ENCODE measurements at regions not wholly inside any gene's neighbourhood (a gene's known extent, or its start where the extent isn't known, plus 50 kb on each side); places are given as distances from the start of the nearest gene placed in this dataset.
A peak's percentile ranks its signal among the peaks of the same experiment; 100 is the strongest.

DNA sequence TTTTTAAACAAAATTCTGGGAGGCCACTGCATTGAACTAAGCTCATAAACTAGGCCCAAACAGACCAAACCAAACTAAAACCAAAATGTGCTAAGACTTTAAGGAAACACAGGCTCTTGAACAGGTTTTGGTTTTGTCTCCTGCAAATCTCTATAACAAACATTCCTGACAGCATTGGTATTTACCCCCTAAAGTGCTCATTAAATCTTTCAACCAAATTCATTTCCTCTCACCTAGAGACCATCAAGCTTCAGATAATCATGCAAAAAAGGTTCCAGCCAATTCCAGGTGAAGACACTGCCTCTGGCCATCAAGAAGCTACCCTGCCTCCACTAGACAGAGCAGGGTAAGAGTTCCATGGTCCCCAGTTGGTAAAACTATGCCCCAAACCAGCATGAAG lies 951.2 kb upstream of the MIR17HG start:
- H3K4me1 ChIP-seq (replicated peaks; ENCODE audit: insufficient read depth), result no peaks in the 10 kb centered on the region
- H3K27me3 ChIP-seq (ENCODE audit: insufficient read depth, low read depth), result no peaks in the 10 kb centered on the region
- TF ChIP-seq EZH2 (IDR thresholded peaks at IDR 0.05; ENCODE audit: low read depth), result no peak
- TF ChIP-seq, protein P1, sequence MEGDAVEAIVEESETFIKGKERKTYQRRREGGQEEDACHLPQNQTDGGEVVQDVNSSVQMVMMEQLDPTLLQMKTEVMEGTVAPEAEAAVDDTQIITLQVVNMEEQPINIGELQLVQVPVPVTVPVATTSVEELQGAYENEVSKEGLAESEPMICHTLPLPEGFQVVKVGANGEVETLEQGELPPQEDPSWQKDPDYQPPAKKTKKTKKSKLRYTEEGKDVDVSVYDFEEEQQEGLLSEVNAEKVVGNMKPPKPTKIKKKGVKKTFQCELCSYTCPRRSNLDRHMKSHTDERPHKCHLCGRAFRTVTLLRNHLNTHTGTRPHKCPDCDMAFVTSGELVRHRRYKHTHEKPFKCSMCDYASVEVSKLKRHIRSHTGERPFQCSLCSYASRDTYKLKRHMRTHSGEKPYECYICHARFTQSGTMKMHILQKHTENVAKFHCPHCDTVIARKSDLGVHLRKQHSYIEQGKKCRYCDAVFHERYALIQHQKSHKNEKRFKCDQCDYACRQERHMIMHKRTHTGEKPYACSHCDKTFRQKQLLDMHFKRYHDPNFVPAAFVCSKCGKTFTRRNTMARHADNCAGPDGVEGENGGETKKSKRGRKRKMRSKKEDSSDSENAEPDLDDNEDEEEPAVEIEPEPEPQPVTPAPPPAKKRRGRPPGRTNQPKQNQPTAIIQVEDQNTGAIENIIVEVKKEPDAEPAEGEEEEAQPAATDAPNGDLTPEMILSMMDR (conservative IDR thresholded peaks at IDR 0.05), result no peak
- ChIA-PET POLR2A (ENCODE audit: unreplicated experiment) (no interaction called here), CTCF (no interaction called here)
- no peaks in the 10 kb centered on the region for H3F3A ChIP-seq (ENCODE audit: insufficient read depth, low read depth)
- no peaks in the 10 kb centered on the region for H4K20me1 ChIP-seq (ENCODE audit: insufficient read depth)
- no peaks in the 10 kb centered on the region for H3K36me3 ChIP-seq (ENCODE audit: low read depth)
- 0 out of 2 replicates have a peak overlapping the region, but pooled peaks have one; percentile 43 for H2AFZ ChIP-seq
- H3K79me2 ChIP-seq (ENCODE audit: low read depth), result no peaks in the 10 kb centered on the region
- DNase-seq, result no peak
- no peak overlapping the region for H3K27ac ChIP-seq
- no peaks in the 10 kb centered on the region for H3K9me3 ChIP-seq (ENCODE audit: insufficient read depth, low read depth)
- no peak overlapping the region for H3K4me3 ChIP-seq
- no peaks in the 10 kb centered on the region for H3K9me2 ChIP-seq (ENCODE audit: insufficient read depth)
- intact Hi-C loops (cut with micrococcal nuclease; ENCODE audit: unreplicated experiment), result no loop called here
- no peak overlapping the region for H3K4me2 ChIP-seq
- no TSS peak for BruUV-seq (replicated peaks)

DNA sequence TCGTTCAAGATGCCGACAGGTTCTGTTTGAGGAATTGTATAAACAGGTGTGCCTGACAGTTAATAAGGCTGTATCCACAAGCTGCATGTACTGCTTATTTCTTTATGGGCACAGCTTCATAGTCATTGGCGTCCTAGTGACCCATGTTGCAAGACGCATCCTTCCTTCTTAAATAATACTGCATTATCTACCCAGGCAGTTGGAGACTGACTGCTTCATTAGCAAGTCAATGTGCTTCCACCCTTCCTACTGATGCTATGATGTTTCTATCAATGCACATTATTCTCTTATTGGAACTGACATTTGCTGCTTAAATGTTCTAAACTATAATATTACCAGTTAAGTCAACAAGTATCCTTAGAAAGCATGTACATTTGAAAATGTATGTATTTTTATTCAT lies 950.0 kb upstream of the MIR17HG start:
- Histone ChIP-seq H3F3A (ENCODE audit: insufficient read depth, low read depth) (no peaks in the 10 kb centered on the region), H3K27me3 (ENCODE audit: insufficient read depth, low read depth) (no peaks in the 10 kb centered on the region), H4K20me1 (ENCODE audit: insufficient read depth) (no peaks in the 10 kb centered on the region), H3K9me3 (ENCODE audit: insufficient read depth, low read depth) (no peaks in the 10 kb centered on the region), H2AFZ (no peak overlapping the region), H3K27ac (no peak overlapping the region), H3K79me2 (ENCODE audit: low read depth) (no peaks in the 10 kb centered on the region), H3K4me1 (replicated peaks; ENCODE audit: insufficient read depth) (no peaks in the 10 kb centered on the region), H3K36me3 (ENCODE audit: low read depth) (no peaks in the 10 kb centered on the region), H3K9me2 (ENCODE audit: insufficient read depth) (no peaks in the 10 kb centered on the region), H3K4me3 (no peak overlapping the region), H3K4me2 (no peak overlapping the region)
- POLR2A ChIA-PET (ENCODE audit: unreplicated experiment), result no interaction called here
- CTCF ChIA-PET, result no interaction called here
- TF ChIP-seq, protein P1 (conservative IDR thresholded peaks at IDR 0.05), result no peak
- TF ChIP-seq EZH2 (IDR thresholded peaks at IDR 0.05; ENCODE audit: low read depth), result no peak
- no peak for DNase-seq
- no TSS peak for BruUV-seq (replicated peaks)
- intact Hi-C loops (cut with micrococcal nuclease; ENCODE audit: unreplicated experiment), result no loop called here

DNA sequence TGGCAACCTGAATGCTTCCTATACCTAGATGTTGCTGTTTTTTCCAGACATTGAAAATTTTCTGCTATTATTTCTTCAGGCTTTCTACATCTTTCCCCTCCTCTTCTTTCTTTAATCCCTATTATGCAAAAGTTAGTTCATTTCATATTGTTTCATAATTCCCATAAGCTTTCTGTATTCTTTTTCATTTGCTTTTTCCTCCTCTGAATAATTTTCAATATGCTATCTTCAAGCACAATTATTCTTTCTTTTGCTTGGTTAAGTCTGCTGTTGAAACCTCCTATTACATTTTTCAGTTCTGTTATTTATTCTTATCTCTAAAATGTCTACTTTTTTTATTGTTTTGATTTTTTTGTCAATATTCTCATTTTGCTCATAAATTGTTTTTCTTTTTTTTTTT lies 947.1 kb upstream of the MIR17HG start:
- CTCF ChIA-PET, result no interaction called here
- Histone ChIP-seq H3K4me3 (no peak overlapping the region), H3F3A (ENCODE audit: insufficient read depth, low read depth) (no peaks in the 10 kb centered on the region), H3K27ac (no peak overlapping the region), H3K79me2 (ENCODE audit: low read depth) (no peaks in the 10 kb centered on the region), H3K36me3 (ENCODE audit: low read depth) (no peaks in the 10 kb centered on the region), H2AFZ (no peak overlapping the region), H4K20me1 (ENCODE audit: insufficient read depth) (no peaks in the 10 kb centered on the region), H3K27me3 (ENCODE audit: insufficient read depth, low read depth) (no peaks in the 10 kb centered on the region), H3K9me3 (ENCODE audit: insufficient read depth, low read depth) (no peaks in the 10 kb centered on the region), H3K4me2 (no peak overlapping the region), H3K9me2 (ENCODE audit: insufficient read depth) (no peaks in the 10 kb centered on the region), H3K4me1 (replicated peaks; ENCODE audit: insufficient read depth) (no peaks in the 10 kb centered on the region)
- POLR2A ChIA-PET (ENCODE audit: unreplicated experiment), result no interaction called here
- no TSS peak for BruUV-seq (replicated peaks)
- no peak for DNase-seq
- intact Hi-C loops (cut with micrococcal nuclease; ENCODE audit: unreplicated experiment), result no loop called here
- TF ChIP-seq EZH2 (IDR thresholded peaks at IDR 0.05; ENCODE audit: low read depth), result no peak
- TF ChIP-seq, protein P1 (conservative IDR thresholded peaks at IDR 0.05), result no peak
